T1000 (cell line): ENCODE measurements at regions not wholly inside any gene's neighbourhood (a gene's known extent, or its start where the extent isn't known, plus 50 kb on each side); places are given as distances from the start of the nearest gene placed in this dataset.

Source experiments
- DNase-seq: peaks from one replicate; lab custom pipeline; 2025; ENCODE audit warnings: mixed read lengths; lab: John Stamatoyannopoulos, UW

- no peak for DNase-seq
Observed at GRCh38 chr11:92317721-92318120, 93.1 kb downstream of the FAT3 start.

- DNase-seq, result no peak
Observed at GRCh38 chr11:92322225-92322624, 97.6 kb downstream of the FAT3 start.

GRCh38 chr11:92324890-92325289, 100.3 kb downstream of the FAT3 start:
- no peak for DNase-seq

- DNase-seq, result no peak
Observed at GRCh38 chr11:92325416-92325815, 100.8 kb downstream of the FAT3 start.

- no peak for DNase-seq
Observed at GRCh38 chr11:92329137-92329536, 104.5 kb downstream of the FAT3 start.

DNA sequence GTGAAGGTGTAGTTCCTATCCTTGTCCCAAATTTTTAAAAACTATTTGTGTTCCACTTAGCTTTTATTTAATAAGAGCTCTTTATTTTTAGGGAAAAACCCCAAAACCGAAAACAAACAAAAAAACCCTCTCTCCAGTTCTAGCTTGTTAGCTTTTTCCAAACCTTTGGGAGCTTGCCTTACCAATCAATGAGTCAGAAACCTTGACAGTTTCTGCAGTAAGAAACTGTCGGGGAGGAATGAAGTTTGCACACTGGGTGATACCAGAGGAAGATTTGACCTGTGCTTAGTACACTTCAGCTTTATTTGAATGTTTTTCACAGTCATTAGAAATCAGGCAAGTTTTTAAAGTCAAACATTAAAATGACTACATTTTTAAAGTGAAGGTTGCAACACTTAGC, 105.0 kb downstream of the FAT3 start:
- DNase-seq, result no peak

- DNase-seq, result no peak
Observed at GRCh38 chr11:92330114-92330513, 105.5 kb downstream of the FAT3 start.

- DNase-seq, result no peak
Observed at GRCh38 chr11:92332986-92333385, 108.4 kb downstream of the FAT3 start.

- no peak for DNase-seq
Observed at GRCh38 chr11:92340839-92341238, 116.2 kb downstream of the FAT3 start.

DNA sequence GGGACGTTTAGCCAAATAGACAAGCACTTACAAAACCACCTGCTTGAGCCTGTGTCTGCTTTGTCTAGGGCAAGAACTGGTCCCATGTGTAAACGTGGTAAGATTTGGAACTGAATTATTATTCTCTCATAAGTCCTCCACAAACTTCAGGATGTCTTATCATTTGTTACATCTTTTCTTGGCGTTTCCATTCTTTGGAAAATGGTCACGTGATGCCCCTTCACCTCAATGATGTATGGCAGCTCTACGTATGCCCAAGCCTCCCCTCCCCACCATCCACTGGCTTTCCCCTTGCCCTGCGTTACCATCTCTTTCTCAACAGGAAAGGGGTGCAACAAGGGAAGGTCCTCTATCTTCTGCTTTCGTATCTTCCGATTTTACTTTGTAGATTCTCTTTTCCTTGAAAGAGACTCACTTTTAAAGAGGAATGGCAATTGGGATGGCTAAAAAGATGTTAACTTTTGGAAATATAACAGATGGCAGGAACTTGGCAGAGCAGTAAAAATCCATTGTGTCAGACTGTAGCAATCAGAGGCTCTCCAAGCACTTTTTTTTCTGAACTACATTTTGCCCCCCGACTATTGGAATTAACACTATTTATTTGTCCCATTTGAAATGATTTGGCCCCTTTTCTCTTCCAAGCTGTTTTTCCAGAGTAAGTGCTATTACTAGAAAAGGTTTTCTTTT, 117.6 kb downstream of the FAT3 start:
- DNase-seq, result no peak

- DNase-seq, result no peak
Observed at GRCh38 chr11:92342886-92343285, 118.3 kb downstream of the FAT3 start.

- no peak for DNase-seq
Observed at GRCh38 chr11:92346220-92346619, 121.6 kb downstream of the FAT3 start.

- no peak for DNase-seq
Observed at GRCh38 chr11:92347454-92347853, 122.8 kb downstream of the FAT3 start.

DNA sequence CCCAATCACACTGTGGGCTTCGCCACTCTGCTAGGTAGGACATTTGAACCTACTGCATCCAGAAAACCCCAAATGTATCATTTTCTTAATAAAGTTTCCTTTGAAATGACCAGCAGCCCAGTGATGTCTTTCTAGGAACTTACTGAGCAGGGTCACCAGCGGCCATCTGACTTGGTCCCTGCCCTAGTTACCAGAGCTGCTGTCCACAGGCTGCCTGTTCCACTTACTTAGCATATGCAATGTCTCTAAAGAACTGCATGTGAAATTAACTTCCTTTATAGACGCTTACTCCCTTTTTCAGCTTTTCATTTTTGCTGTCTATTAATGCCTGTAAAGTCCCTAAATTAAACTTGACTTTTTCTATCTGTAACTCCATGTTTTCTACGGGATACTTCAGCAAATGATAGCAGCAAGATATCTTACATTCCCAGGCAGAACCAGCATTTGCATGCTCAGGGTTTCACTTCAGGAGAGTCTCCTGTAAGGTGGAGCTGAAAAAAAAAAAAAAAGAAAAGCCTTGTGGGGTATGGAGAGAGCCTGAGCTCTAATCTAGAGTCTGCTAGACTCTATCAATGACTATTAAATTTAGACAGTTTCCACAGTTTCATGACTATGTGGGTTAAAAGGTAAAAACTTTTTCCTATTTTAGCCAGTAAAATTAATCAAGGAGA, 125.0 kb downstream of the FAT3 start:
- no peak for DNase-seq

DNA sequence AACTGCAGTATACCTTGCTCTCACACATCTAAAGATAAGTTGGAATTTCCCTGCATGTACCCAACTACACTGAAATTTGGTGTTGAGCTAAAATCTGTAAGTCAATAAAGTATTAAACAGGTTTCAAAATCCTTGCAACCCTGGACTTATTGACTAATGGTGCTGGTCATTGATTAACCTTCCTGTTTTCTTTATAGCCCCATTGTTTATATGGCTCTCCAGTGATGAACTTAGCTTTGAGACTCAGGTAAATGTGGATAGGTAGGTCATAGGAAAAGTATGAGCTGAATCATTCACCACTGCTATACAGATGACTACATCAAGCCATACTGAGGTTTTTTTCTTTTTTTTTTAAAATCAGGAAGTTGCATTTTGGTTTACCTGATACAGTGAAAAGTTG, 132.7 kb downstream of the FAT3 start:
- DNase-seq, result no peak

- DNase-seq, result no peak
Observed at GRCh38 chr11:92357841-92358240, 133.2 kb downstream of the FAT3 start.

GRCh38 chr11:92361551-92361950, 136.9 kb downstream of the FAT3 start:
- no peak for DNase-seq

DNA sequence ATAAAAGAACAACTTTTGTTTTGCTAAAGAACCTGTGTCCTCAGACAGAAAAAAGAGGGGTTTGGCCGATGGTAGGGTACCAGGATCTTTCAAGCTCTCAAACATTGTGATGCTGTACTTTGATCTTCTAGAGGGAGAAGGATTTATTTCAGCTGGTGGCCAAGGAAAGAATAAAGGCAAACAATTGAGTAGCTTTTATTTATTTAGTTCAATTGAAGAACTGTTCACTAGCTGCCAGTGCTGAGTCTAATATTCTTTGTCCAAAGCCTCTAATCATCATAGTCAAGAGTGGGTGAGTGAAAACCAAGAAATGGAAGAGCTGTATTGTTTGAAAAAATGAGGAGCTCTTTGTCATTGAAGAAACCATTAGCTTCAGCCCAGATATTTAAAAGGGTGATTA, 138.4 kb downstream of the FAT3 start:
- no peak for DNase-seq

- DNase-seq, result no peak
Observed at GRCh38 chr11:92364177-92364576, 139.6 kb downstream of the FAT3 start.

DNA sequence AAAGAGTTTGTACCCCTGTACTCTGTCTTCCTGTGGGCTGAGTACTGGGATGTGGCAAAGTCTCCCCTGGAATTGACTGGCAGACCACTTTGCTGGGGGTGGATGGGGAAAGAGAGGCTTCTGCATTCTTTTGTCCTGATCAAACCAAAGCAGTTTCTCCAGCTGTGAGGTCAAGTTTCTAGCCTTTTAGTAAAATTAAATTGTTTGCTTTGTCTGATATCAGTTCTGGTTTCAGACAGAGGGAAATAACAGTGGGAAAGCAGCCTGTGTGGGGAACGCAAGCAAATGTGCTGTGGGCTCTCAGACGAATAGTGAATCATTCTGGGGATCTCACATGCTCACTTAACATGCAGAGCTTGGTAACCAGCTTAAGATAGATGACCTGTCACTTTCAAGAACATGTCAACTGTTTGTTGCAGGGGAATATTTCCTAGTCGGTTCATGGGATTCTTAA, 151.6 kb downstream of the FAT3 start:
- no peak for DNase-seq

- no peak for DNase-seq
Observed at GRCh38 chr11:92376680-92377079, 152.1 kb downstream of the FAT3 start.

DNA sequence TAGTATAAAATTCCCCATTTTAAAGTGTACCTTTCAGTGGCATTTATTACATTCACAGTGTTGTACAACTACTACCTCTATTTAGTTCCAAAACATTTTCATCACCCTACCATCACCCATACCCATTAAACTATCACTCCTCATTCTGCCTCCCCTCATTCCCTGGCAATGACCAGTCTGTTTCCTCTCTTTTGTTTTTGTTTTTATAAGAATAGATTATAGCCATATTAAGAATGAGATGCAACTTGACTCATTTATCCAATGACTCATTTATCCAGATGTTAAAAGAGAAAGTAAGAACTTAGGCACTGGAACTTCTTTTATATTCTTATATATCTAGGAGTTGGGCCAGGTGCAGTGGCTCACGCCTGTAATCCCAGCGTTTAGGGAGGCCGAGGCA, 156.3 kb downstream of the FAT3 start:
- DNase-seq, result no peak

DNA sequence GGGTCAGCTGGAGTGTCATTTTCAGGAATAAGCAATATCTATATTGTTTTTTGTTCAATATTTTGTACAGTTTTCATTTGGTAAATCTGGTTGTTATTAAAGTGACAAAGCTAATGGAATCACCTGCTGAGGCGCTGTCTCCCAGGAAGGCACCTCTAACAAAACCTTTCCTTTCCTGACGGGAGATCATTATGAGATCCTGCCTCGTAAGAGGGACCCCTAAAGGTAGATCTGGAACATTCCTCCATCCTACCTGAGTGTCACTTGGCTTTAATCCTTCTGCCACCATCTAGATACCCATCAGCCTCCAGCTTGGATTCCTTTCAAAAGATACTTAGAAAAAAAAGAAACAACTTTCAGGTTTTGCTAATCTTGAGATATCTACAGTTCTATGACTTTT, 157.7 kb downstream of the FAT3 start:
- no peak for DNase-seq

GRCh38 chr11:92383430-92383829, 158.8 kb downstream of the FAT3 start:
- DNase-seq, result peak; percentile 34
